ENCODE measurements at regions not wholly inside any gene's neighbourhood (a gene's known extent, or its start where the extent isn't known, plus 50 kb on each side); places are given as distances from the start of the nearest gene placed in this dataset.

GRCh38 chr16:13866073-13866472 lies 53.9 kb upstream of the ERCC4 start (continued):
- no peak for TF ChIP-seq MAZ (IDR thresholded peaks at IDR 0.05; ENCODE audit: borderline replicate concordance, low read depth, low read length)
- TF ChIP-seq MAZ (CRISPR knock-in tag; IDR thresholded peaks at IDR 0.05; ENCODE audit: low read depth), result 0 out of 2 replicates have a peak, but pooled peaks have one; percentile 32
- no peak for TF ChIP-seq EEA1 (CRISPR knock-in tag; IDR thresholded peaks at IDR 0.05; ENCODE audit: borderline replicate concordance)
- peak; percentile 80 for TF ChIP-seq GATAD2A (CRISPR knock-in tag; IDR thresholded peaks at IDR 0.05)
- TF ChIP-seq ZNF550 (CRISPR knock-in tag; IDR thresholded peaks at IDR 0.05; ENCODE audit: borderline replicate concordance), result no peak
- TF ChIP-seq KLF15 (CRISPR knock-in tag; IDR thresholded peaks at IDR 0.05; ENCODE audit: borderline replicate concordance), result no peak
- no peak for TF ChIP-seq STAT6 (CRISPR knock-in tag; IDR thresholded peaks at IDR 0.05; ENCODE audit: borderline replicate concordance)
- peak; percentile 67; the same call in 1 of the 2 replicates for TF ChIP-seq ONECUT2 (CRISPR knock-in tag; IDR thresholded peaks at IDR 0.05)
- TF ChIP-seq HOXA3 (CRISPR knock-in tag; IDR thresholded peaks at IDR 0.05), result peak; percentile 71; the same call in 1 of the 2 replicates
- TF ChIP-seq KDM5A (IDR thresholded peaks at IDR 0.05; ENCODE audit: borderline replicate concordance, low read length), result no peak
- TF ChIP-seq GABPA (IDR thresholded peaks at IDR 0.05; ENCODE audit: low read depth, low read length), result no peak
- TF ChIP-seq GABPA (CRISPR knock-in tag; IDR thresholded peaks at IDR 0.05; ENCODE audit: low read depth), result peak; percentile 42
- 0 out of 2 replicates have a peak, but pooled peaks have one; percentile 21 for TF ChIP-seq CEBPB (IDR thresholded peaks at IDR 0.05; ENCODE audit: borderline replicate concordance, low read depth, low read length)
- TF ChIP-seq TBX2 (CRISPR knock-in tag; IDR thresholded peaks at IDR 0.05; ENCODE audit: borderline replicate concordance), result peak; percentile 25; the same call in 1 of the 2 replicates
- no peak for TF ChIP-seq ZNF12 (CRISPR knock-in tag; IDR thresholded peaks at IDR 0.05)
- peak; percentile 48; the same call in 1 of the 2 replicates for TF ChIP-seq BORCS8-MEF2B (CRISPR knock-in tag; IDR thresholded peaks at IDR 0.05)
- peak; percentile 65 for TF ChIP-seq YY1 (IDR thresholded peaks at IDR 0.05; ENCODE audit: insufficient read depth, insufficient replicate concordance, low read depth, low read length)
- peak; percentile 71 for TF ChIP-seq MAX (IDR thresholded peaks at IDR 0.05)
- no peak for TF ChIP-seq TCF12 (IDR thresholded peaks at IDR 0.05)
- no peak for TF ChIP-seq TCF12 (CRISPR knock-in tag; IDR thresholded peaks at IDR 0.05)
- peak; percentile 89; the same call in 1 of the 2 replicates for TF ChIP-seq ZNF580 (CRISPR knock-in tag; IDR thresholded peaks at IDR 0.05; ENCODE audit: borderline replicate concordance, low read depth)
- TF ChIP-seq RFX5 (IDR thresholded peaks at IDR 0.05; ENCODE audit: low read depth, low read length), result peak; percentile 46; the same call in 1 of the 2 replicates
- peak; percentile 29; the same call in 1 of the 2 replicates for TF ChIP-seq ETV5 (CRISPR knock-in tag; IDR thresholded peaks at IDR 0.05; ENCODE audit: borderline replicate concordance)
- peak; percentile 52 to 91; a peak in 2 of 4 replicates for TF ChIP-seq HMGXB4 (CRISPR knock-in tag; IDR thresholded peaks at IDR 0.05; ENCODE audit: borderline replicate concordance in 1 of 2, low read depth in 1 of 2)
- peak; percentile 79; the same call in 1 of the 2 replicates for TF ChIP-seq ZNF44 (CRISPR knock-in tag; IDR thresholded peaks at IDR 0.05)
- TF ChIP-seq SMAD3 (CRISPR knock-in tag; IDR thresholded peaks at IDR 0.05), result peak; percentile 67; the same call in 1 of the 2 replicates
